SK-N-SH treated with all-trans-retinoic acid at 6 μM for 48 hours (cell line): ENCODE measurements at regions not wholly inside any gene's neighbourhood (a gene's known extent, or its start where the extent isn't known, plus 50 kb on each side); places are given as distances from the start of the nearest gene placed in this dataset.

Experiments
- ATAC-seq: fragments of 200-7000 bp; cut with Tn5 transposase; 3 replicates; pipeline ENCODE4 v1.9.1; 2020; ENCODE audit warnings: mild to moderate bottlenecking, moderate library complexity
- ARNTL ChIP-seq: fragments of 450-650 bp; formaldehyde crosslinking; IDR thresholded peaks from 2 replicates; pipeline ENCODE4 v1.5.0; 2020; ENCODE audit warnings: low read depth, mild to moderate bottlenecking, moderate library complexity, borderline replicate concordance
- BACH2 ChIP-seq: fragments of 250-450 bp; sonication (Bioruptor Pico); IDR thresholded peaks from 2 replicates; pipeline ENCODE4 v1.9.0; 2021; ENCODE audit warnings: mild to moderate bottlenecking, borderline replicate concordance
- CREB5 ChIP-seq: fragments of 250-450 bp; sonication (Bioruptor Pico); IDR thresholded peaks from 2 replicates; pipeline ENCODE4 v1.5.1; 2020; ENCODE audit warnings: low read depth, mild to moderate bottlenecking, moderate library complexity
- CSDC2 ChIP-seq: fragments of 250-450 bp; sonication (Bioruptor Pico); IDR thresholded peaks from 2 replicates; pipeline ENCODE4 v1.5.0; 2020; ENCODE audit warnings: mild to moderate bottlenecking, moderate library complexity
- CSRNP3 ChIP-seq: fragments of 250-450 bp; sonication (Bioruptor Pico); IDR thresholded peaks from 2 replicates; pipeline ENCODE4 v1.5.1; 2021; ENCODE audit warnings: mild to moderate bottlenecking, moderate library complexity
- ESRRG ChIP-seq: fragments of 250-450 bp; sonication (Bioruptor Pico); IDR thresholded peaks from 2 replicates; pipeline ENCODE4 v1.6.1; 2021; ENCODE audit warnings: mild to moderate bottlenecking
- GLIS3 ChIP-seq: fragments of 250-450 bp; sonication (Bioruptor Pico); IDR thresholded peaks from 2 replicates; pipeline ENCODE4 v1.5.0; 2020; ENCODE audit warnings: mild to moderate bottlenecking, moderate library complexity
- ISL1 ChIP-seq: fragments of 250-450 bp; sonication (Bioruptor Pico); IDR thresholded peaks from 2 replicates; pipeline ENCODE4 v2.1.2; 2022; ENCODE audit warnings: mild to moderate bottlenecking, moderate library complexity
- OSR1 ChIP-seq: fragments of 250-450 bp; sonication (Bioruptor Pico); IDR thresholded peaks from 2 replicates; pipeline ENCODE4 v1.8.0; 2022; ENCODE audit warnings: moderate library complexity, mild to moderate bottlenecking, inconsistent platforms
- POU6F1 ChIP-seq: fragments of 250-450 bp; sonication (Bioruptor Pico); IDR thresholded peaks from 2 replicates; pipeline ENCODE4 v1.8.0; 2021; ENCODE audit warnings: low read depth, mild to moderate bottlenecking, moderate library complexity, borderline replicate concordance
- PPARA ChIP-seq: fragments of 250-450 bp; sonication (Bioruptor Pico); IDR thresholded peaks from 2 replicates; pipeline ENCODE4 v1.5.0; 2020; ENCODE audit warnings: mild to moderate bottlenecking, borderline replicate concordance
- RARB ChIP-seq: fragments of 250-450 bp; sonication (Bioruptor Pico); IDR thresholded peaks from 2 replicates; pipeline ENCODE4 v1.8.0; 2021; ENCODE audit warnings: mild to moderate bottlenecking, moderate library complexity
- SNAI2 ChIP-seq: fragments of 250-450 bp; sonication (Bioruptor Pico); IDR thresholded peaks from 2 replicates; pipeline ENCODE4 v1.5.0; 2020; ENCODE audit warnings: mild to moderate bottlenecking, moderate library complexity
- TCF4 ChIP-seq: fragments of 250-450 bp; sonication (Bioruptor Pico); IDR thresholded peaks from 2 replicates; pipeline ENCODE4 v1.8.0; 2021; ENCODE audit warnings: mild to moderate bottlenecking, moderate library complexity, borderline replicate concordance
- TOX ChIP-seq: fragments of 250-450 bp; sonication (Bioruptor Pico); IDR thresholded peaks from 2 replicates; pipeline ENCODE4 v1.8.0; 2021; ENCODE audit warnings: mild to moderate bottlenecking, moderate library complexity, borderline replicate concordance
- TSHZ2 ChIP-seq: fragments of 250-450 bp; sonication (Bioruptor Pico); IDR thresholded peaks from 2 replicates; pipeline ENCODE4 v1.5.0; 2020; ENCODE audit warnings: mild to moderate bottlenecking, moderate library complexity
- ZC3H10 ChIP-seq: fragments of 250-450 bp; sonication (Bioruptor Pico); IDR thresholded peaks from 2 replicates; pipeline ENCODE4 v1.5.1; 2021; ENCODE audit warnings: mild to moderate bottlenecking, moderate library complexity
- ZFP30 ChIP-seq: fragments of 450-650 bp; formaldehyde crosslinking; IDR thresholded peaks from 2 replicates; pipeline ENCODE4 v1.5.0; 2022; ENCODE audit warnings: mild to moderate bottlenecking, moderate library complexity
- ZNF565 ChIP-seq: fragments of 450-650 bp; formaldehyde crosslinking; conservative IDR thresholded peaks from 2 replicates; pipeline ENCODE4 v1.5.0; 2020; ENCODE audit warnings: low read depth, mild to moderate bottlenecking, moderate library complexity
- ZNF70 ChIP-seq: fragments of 450-650 bp; formaldehyde crosslinking; IDR thresholded peaks from 2 replicates; pipeline ENCODE4 v1.5.0; 2020; ENCODE audit warnings: mild to moderate bottlenecking, moderate library complexity
- ZNF8 ChIP-seq: fragments of 450-650 bp; formaldehyde crosslinking; IDR thresholded peaks from 2 replicates; pipeline ENCODE4 v1.5.0; 2020; ENCODE audit warnings: mild to moderate bottlenecking, moderate library complexity

- TF ChIP-seq ESRRG (no peak), ARNTL (no peak), ZNF70 (CRISPR knock-in tag) (no peak), ZFP30 (CRISPR knock-in tag) (no peak), CSRNP3 (no peak), ZNF8 (no peak), TSHZ2 (CRISPR knock-in tag) (no peak), ZNF565 (CRISPR knock-in tag) (no peak), RARB (CRISPR knock-in tag) (no peak), TCF4 (CRISPR knock-in tag) (no peak)
- TF ChIP-seq, all 23 proteins: peak for 0
- ATAC-seq = no peak
These were observed 141.5 kb upstream of the PDE7B start for GRCh38 chr6:135710042-135710441.

GRCh38 chr6:135722190-135722589, 129.3 kb upstream of the PDE7B start:
- TF ChIP-seq ARNTL = no peak
- TF ChIP-seq SNAI2 (CRISPR knock-in tag) = no peak
- TF ChIP-seq TSHZ2 (CRISPR knock-in tag) = no peak
- no peak for TF ChIP-seq ISL1 (CRISPR knock-in tag)
- no peak for TF ChIP-seq CSRNP3
- no peak for TF ChIP-seq CSDC2 (CRISPR knock-in tag)
- no peak for TF ChIP-seq ESRRG
- no peak for TF ChIP-seq PPARA (CRISPR knock-in tag)
- TF ChIP-seq OSR1 = no peak
- no peak for TF ChIP-seq BACH2
- TF ChIP-seq ZC3H10 (CRISPR knock-in tag) = no peak
- TF ChIP-seq, all 23 proteins: peak for 0
- peak; percentile 51; the same call in 2 of the 3 replicates for ATAC-seq

- peak; percentile 99 for ATAC-seq
- TF ChIP-seq ISL1 (CRISPR knock-in tag) (peak; percentile 74), OSR1 (no peak), ZFP30 (CRISPR knock-in tag) (no peak), PPARA (CRISPR knock-in tag) (no peak), RARB (CRISPR knock-in tag) (no peak), TSHZ2 (CRISPR knock-in tag) (no peak), GLIS3 (CRISPR knock-in tag) (no peak), ZNF565 (CRISPR knock-in tag) (no peak), ARNTL (no peak), ESRRG (no peak), CSDC2 (CRISPR knock-in tag) (peak; percentile 53; the same call in 1 of the 2 replicates), POU6F1 (CRISPR knock-in tag) (no peak), TOX (CRISPR knock-in tag) (no peak), ZC3H10 (CRISPR knock-in tag) (0 out of 2 replicates have a peak, but pooled peaks have one; percentile 19), BACH2 (no peak), ZNF70 (CRISPR knock-in tag) (no peak), CREB5 (no peak)
These were observed 128.8 kb upstream of the PDE7B start for GRCh38 chr6:135722679-135723078.
